ENCODE measurements at regions not wholly inside any gene's neighbourhood (a gene's known extent, or its start where the extent isn't known, plus 50 kb on each side); places are given as distances from the start of the nearest gene placed in this dataset.

- Mint-ChIP-seq H3K9me3 (no peaks in the 10 kb centered on the region), H3K27ac (ENCODE audit: unreplicated experiment) (no peak overlapping the region), H3K4me1 (peaks cover 18% of the 10 kb centered on the region), H3K36me3 (ENCODE audit: low read depth) (no peaks in the 10 kb centered on the region), H3K27me3 (ENCODE audit: low read depth) (no peaks in the 10 kb centered on the region), H3K4me3 (no peak overlapping the region)
- TF ChIP-seq CTCF (conservative IDR thresholded peaks at IDR 0.05), result no peak
- no peak for DNase-seq (ENCODE audit: low read depth, low spot score)
These were observed 381.6 kb upstream of the CPEB2 start for GRCh38 chr4:14620567-14621141.

GRCh38 chr4:14621731-14622463, 380.4 kb upstream of the CPEB2 start:
- TF ChIP-seq CTCF (conservative IDR thresholded peaks at IDR 0.05), result no peak
- Mint-ChIP-seq H3K9me3 (no peaks in the 10 kb centered on the region), H3K36me3 (ENCODE audit: low read depth) (no peaks in the 10 kb centered on the region), H3K4me3 (no peak overlapping the region), H3K27me3 (ENCODE audit: low read depth) (no peaks in the 10 kb centered on the region), H3K27ac (ENCODE audit: unreplicated experiment) (peak overlapping the region; percentile 47), H3K4me1 (peaks cover 18% of the 10 kb centered on the region)
- no peak for DNase-seq (ENCODE audit: low read depth, low spot score)

- H3K9me3 Mint-ChIP-seq, result no peaks in the 10 kb centered on the region
These were observed 375.2 kb upstream of the CPEB2 start for GRCh38 chr4:14627038-14627437.

GRCh38 chr4:14631806-14632440, 370.4 kb upstream of the CPEB2 start:
- no peak for DNase-seq (ENCODE audit: low read depth, low spot score)
- Mint-ChIP-seq H3K27me3 (ENCODE audit: low read depth) (no peaks in the 10 kb centered on the region), H3K36me3 (ENCODE audit: low read depth) (no peaks in the 10 kb centered on the region), H3K9me3 (peaks cover 4% of the 10 kb centered on the region), H3K27ac (ENCODE audit: unreplicated experiment) (no peak overlapping the region), H3K4me3 (no peak overlapping the region), H3K4me1 (no peaks in the 10 kb centered on the region)
- no peak for TF ChIP-seq CTCF (conservative IDR thresholded peaks at IDR 0.05)

More at GRCh38 chr4:14627038-14627437, 375.2 kb upstream of the CPEB2 start:
- Mint-ChIP-seq H3K4me3 (no peak overlapping the region), H3K27me3 (ENCODE audit: low read depth) (no peaks in the 10 kb centered on the region), H3K27ac (ENCODE audit: unreplicated experiment) (no peak overlapping the region), H3K4me1 (peaks cover 8% of the 10 kb centered on the region), H3K36me3 (ENCODE audit: low read depth) (no peaks in the 10 kb centered on the region)
- no peak for DNase-seq (ENCODE audit: low read depth, low spot score)
- no peak for TF ChIP-seq CTCF (conservative IDR thresholded peaks at IDR 0.05)

- Mint-ChIP-seq H3K4me3 (no peak overlapping the region), H3K27me3 (ENCODE audit: low read depth) (peaks cover 12% of the 10 kb centered on the region), H3K4me1 (no peaks in the 10 kb centered on the region), H3K27ac (ENCODE audit: unreplicated experiment) (no peak overlapping the region), H3K9me3 (peaks cover 4% of the 10 kb centered on the region), H3K36me3 (ENCODE audit: low read depth) (no peaks in the 10 kb centered on the region)
- TF ChIP-seq CTCF (conservative IDR thresholded peaks at IDR 0.05), result no peak
- DNase-seq (ENCODE audit: low read depth, low spot score), result no peak
These were observed 365.7 kb upstream of the CPEB2 start for GRCh38 chr4:14636563-14636962.
